ENCODE measurements at regions not wholly inside any gene's neighbourhood (a gene's known extent, or its start where the extent isn't known, plus 50 kb on each side); places are given as distances from the start of the nearest gene placed in this dataset.

- ATAC-seq (ENCODE audit: insufficient number of reproducible peaks, low FRiP score, low read depth) = no peak
- no peaks in the 10 kb centered on the region for H3K27me3 ChIP-seq (replicated peaks; ENCODE audit: insufficient read depth)
- H3K27ac ChIP-seq = no peak overlapping the region
- H3K36me3 ChIP-seq = no peaks in the 10 kb centered on the region
- DNase-seq (ENCODE audit: low spot score) = no peak
- H3K4me1 ChIP-seq (ENCODE audit: control insufficient read depth in 1 of 2, low read depth in 2 of 2) = peaks cover 0 to 10% of the 10 kb centered on the region in 2 donors
- H3K4me3 ChIP-seq = no peak overlapping the region
- TF ChIP-seq CTCF (IDR thresholded peaks at IDR 0.05) = no peak
- no peaks in the 10 kb centered on the region for H3K9me3 ChIP-seq
Observed at GRCh38 chr1:244915736-244916135, 51.4 kb upstream of the HNRNPU start.

GRCh38 chr1:244914761-244915160 is 50.4 kb upstream of the HNRNPU start:
- no peaks in the 10 kb centered on the region for H3K9me3 ChIP-seq
- ATAC-seq (ENCODE audit: insufficient number of reproducible peaks, low FRiP score, low read depth) (no peak), DNase-seq (ENCODE audit: low spot score) (no peak)
- TF ChIP-seq CTCF (IDR thresholded peaks at IDR 0.05) = no peak
- H3K27ac ChIP-seq = no peak overlapping the region
- no peaks in the 10 kb centered on the region for H3K36me3 ChIP-seq
- peaks cover 0 to 8% of the 10 kb centered on the region in 2 donors for H3K4me1 ChIP-seq (ENCODE audit: control insufficient read depth in 1 of 2, low read depth in 2 of 2)
- H3K4me3 ChIP-seq = no peak overlapping the region
- no peaks in the 10 kb centered on the region for H3K27me3 ChIP-seq (replicated peaks; ENCODE audit: insufficient read depth)

All from thoracic aorta (tissue), 2 donors.